GM12878 (cell line): ENCODE measurements at regions not wholly inside any gene's neighbourhood (a gene's known extent, or its start where the extent isn't known, plus 50 kb on each side); places are given as distances from the start of the nearest gene placed in this dataset.

ENCODE experiments used
- ATAC-seq: fragments of 200-7000 bp; cut with Tn5 transposase; 3 replicates; pipeline ENCODE4 v1.9.1; 2020; ENCODE audit warnings: mild to moderate bottlenecking, moderate library complexity
- BruUV-seq: library from RNA; stranded (reverse); fragments of 400-500 nt; replicated peaks from 2 replicates; lab custom pipeline; 2021; lab: Mats Ljungman, UMichigan
- CTCF ChIA-PET: fragments of 300-600 bp; sonication (Branson Sonifier 250); formaldehyde crosslinking; extraction: SDS; loops from one replicate; lab custom pipeline; 2021; ENCODE audit warnings: inconsistent platforms; lab: Yijun Ruan, JAX
- POLR2A ChIA-PET: fragments of 350-600 bp; formaldehyde crosslinking; extraction: SDS; loops from one replicate; lab custom pipeline; 2021; ENCODE audit warnings: inconsistent platforms; lab: Charles Lee
- RAD21 ChIA-PET: fragments of 300-600 bp; sonication (Branson Sonifier 250); formaldehyde crosslinking; loops from one replicate; lab custom pipeline; 2023; ENCODE audit warnings: antibody characterized with exemption; ENCODE audit not compliant: unreplicated experiment; lab: Charles Lee
- SMC1A ChIA-PET: fragments of 300-600 bp; sonication (Branson Sonifier 250); formaldehyde crosslinking; loops from one replicate; lab custom pipeline; 2023; ENCODE audit not compliant: unreplicated experiment, uncharacterized antibody; lab: Charles Lee
- DNase-seq: peaks from one replicate; pipeline ENCODE4 v3.0.0-alpha.2; 2011; ENCODE audit warnings: low read depth, low spot score
- FAIRE-seq: peaks from 3 replicates; lab custom pipeline; 2011; peaks lifted over from hg19 to GRCh38; lab: Jason Lieb, UNC
- H2AFZ ChIP-seq: 2 replicates; pipeline ENCODE4 v1.6.0; 2011; ENCODE audit warnings: low read depth, low read length, control low read depth; ENCODE audit not compliant: control insufficient read depth
- H3K27ac ChIP-seq: 2 replicates; pipeline ENCODE4 v1.5.1; 2011; ENCODE audit warnings: control low read depth; ENCODE audit not compliant: control insufficient read depth, insufficient read depth
- H3K27me3 ChIP-seq, 2 experiments: replicated peaks in 1 of 2; 2 replicates each; pipeline versions ENCODE4 v1.6.0 to v1.6.1; 2011; ENCODE audit warnings: low read length in 1 of 2; ENCODE audit not compliant: control insufficient read depth in 2 of 2, insufficient read depth in 2 of 2
- H3K36me3 ChIP-seq, 2 experiments: 2 replicates each; pipeline ENCODE4 v1.5.1; 2011; ENCODE audit warnings: low read length in 1 of 2; ENCODE audit not compliant: control insufficient read depth in 2 of 2, insufficient read depth in 2 of 2
- H3K4me1 ChIP-seq: 2 replicates; pipeline ENCODE4 v1.6.1; 2011; ENCODE audit warnings: mild to moderate bottlenecking, low read length, moderate library complexity, mixed read lengths; ENCODE audit not compliant: control insufficient read depth, insufficient read depth
- H3K4me2 ChIP-seq: 2 replicates; pipeline ENCODE4 v1.6.0; 2011; ENCODE audit warnings: control low read depth; ENCODE audit not compliant: control insufficient read depth, insufficient read depth
- H3K4me3 ChIP-seq: fragments of 200-600 bp; sonication (generic); 2 replicates; pipeline ENCODE4 v1.5.1; 2016
- H3K79me2 ChIP-seq: 2 replicates; pipeline ENCODE4 v1.6.0; 2011; ENCODE audit warnings: low read length; ENCODE audit not compliant: control insufficient read depth, insufficient read depth
- H3K9ac ChIP-seq: 2 replicates; pipeline ENCODE4 v1.8.0; 2011; ENCODE audit warnings: low read length, control low read depth, mixed read lengths; ENCODE audit not compliant: control insufficient read depth, insufficient read depth
- H3K9me3 ChIP-seq: replicated peaks from 3 replicates; pipeline ENCODE4 v1.5.1; 2011; ENCODE audit warnings: mild to moderate bottlenecking, low read length; ENCODE audit not compliant: control insufficient read depth, insufficient read depth
- H4K20me1 ChIP-seq: 2 replicates; pipeline ENCODE4 v1.6.0; 2011; ENCODE audit not compliant: control insufficient read depth, insufficient read depth
- BACH1 ChIP-seq: fragments of 450-650 bp; IDR thresholded peaks from 2 replicates; pipeline ENCODE4 v1.6.1; 2017; ENCODE audit warnings: mild to moderate bottlenecking, borderline replicate concordance
- BHLHE40 ChIP-seq, 2 experiments: fragments of 450-650 bp in 1 of 2; IDR thresholded peaks; 2 replicates each; pipeline ENCODE4 v1.6.1; 2011 to 2017; ENCODE audit warnings: low read depth in 2 of 2, borderline replicate concordance in 1 of 2, improper control_type of control experiment in 1 of 2, low read length in 1 of 2, mild to moderate bottlenecking in 1 of 2
- BMI1 ChIP-seq: fragments of 450-650 bp; IDR thresholded peaks from 2 replicates; pipeline ENCODE4 v1.6.1; 2016; ENCODE audit warnings: mild to moderate bottlenecking, moderate library complexity, borderline replicate concordance
- EED ChIP-seq: sonication (generic); IDR thresholded peaks from 2 replicates; pipeline ENCODE4 v1.6.1; 2016; ENCODE audit warnings: antibody characterized with exemption, low read depth
- EP300 ChIP-seq, 2 experiments: fragments of 150-350 bp in 1 of 2; IDR thresholded peaks; 2 replicates each; pipeline ENCODE4 v1.6.1; 2011 to 2012; ENCODE audit warnings: low read depth in 2 of 2, low read length in 2 of 2, borderline replicate concordance in 1 of 2, improper control_type of control experiment in 1 of 2, inconsistent platforms in 1 of 2; ENCODE audit not compliant: control insufficient read depth in 1 of 2
- NKRF ChIP-seq: fragments of 450-650 bp; conservative IDR thresholded peaks from 2 replicates; pipeline ENCODE4 v1.6.1; 2017; ENCODE audit warnings: mild to moderate bottlenecking, moderate library complexity
- RAD21 ChIP-seq: IDR thresholded peaks from 2 replicates; pipeline ENCODE4 v1.6.1; 2011; ENCODE audit warnings: mild to moderate bottlenecking, low read depth, low read length, moderate library complexity; ENCODE audit not compliant: insufficient read depth
- RBBP5 ChIP-seq: fragments of 200-600 bp; sonication (generic); conservative IDR thresholded peaks from 2 replicates; pipeline ENCODE4 v1.6.1; 2016
- TCF7 ChIP-seq: IDR thresholded peaks from 2 replicates; pipeline ENCODE4 v1.6.1; 2014; ENCODE audit warnings: antibody characterized with exemption, borderline replicate concordance
- USF1 ChIP-seq: IDR thresholded peaks from 2 replicates; pipeline ENCODE4 v1.6.1; 2011; ENCODE audit warnings: borderline replicate concordance, low read depth, mild to moderate bottlenecking, moderate library complexity, mixed read lengths, low read length; ENCODE audit not compliant: insufficient read depth; ENCODE audit errors: extremely low read length
- in situ Hi-C: fragments of 300-500 bp; cut with MboI; formaldehyde crosslinking; loops from 9 replicates; pipeline ENCODE4 v1.14.3; 2018; ENCODE audit warnings: mixed read lengths
- intact Hi-C: fragments of 100-400 bp; cut with micrococcal nuclease; formaldehyde crosslinking; loops from one replicate; pipeline ENCODE4 v1.14.2; 2022; ENCODE audit not compliant: unreplicated experiment

GRCh38 chr2:65625982-65626381, 193.6 kb upstream of the SPRED2 start:
- no peaks in the 10 kb centered on the region for H4K20me1 ChIP-seq
- no peak overlapping the region for H3K27ac ChIP-seq
- DNase-seq (no peak), FAIRE-seq (no peak), ATAC-seq (no peak)
- POLR2A ChIA-PET: no interaction called here
- H3K4me3 ChIP-seq: no peak overlapping the region
- BruUV-seq: no TSS peak
- CTCF ChIA-PET: interaction anchor here (1.3 kb wide), 1 partner anchor 14 kb away, joined by 4 read pairs; no protein-coding TSS in a partner anchor
- peaks cover 4% of the 10 kb centered on the region; the same call in 1 of the 2 replicates for H3K4me1 ChIP-seq
- H3K36me3 ChIP-seq: no peaks in the 10 kb centered on the region
- in situ Hi-C loops: no loop called here
- SMC1A ChIA-PET: interaction anchor here (0.8 kb wide), 1 partner anchor 11 kb away, joined by 3 read pairs; no protein-coding TSS in a partner anchor
- H3K9me3 ChIP-seq: no peaks in the 10 kb centered on the region; the same call in 2 of the 3 replicates
- no peaks in the 10 kb centered on the region; a peak in 1 of 4 replicates for H3K27me3 ChIP-seq
- TF ChIP-seq BACH1 (no peak), EP300 (IDR thresholded peaks at IDR 0.05; ENCODE audit: borderline replicate concordance in 1 of 2, control insufficient read depth in 1 of 2, low read depth in 2 of 2, low read length in 2 of 2) (no peak), EED (no peak), BMI1 (no peak), BHLHE40 (IDR thresholded peaks at IDR 0.05; ENCODE audit: borderline replicate concordance in 1 of 2, low read depth in 2 of 2, low read length in 1 of 2) (no peak), RBBP5 (no peak), NKRF (no peak), USF1 (no peak), RAD21 (no peak), TCF7 (no peak)
- RAD21 ChIA-PET: interaction anchor here (1.5 kb wide), 1 partner anchor 15 kb away, joined by 3 read pairs; no protein-coding TSS in a partner anchor
- H3K4me2 ChIP-seq: no peak overlapping the region
- H2AFZ ChIP-seq: no peak overlapping the region
- intact Hi-C loops: no loop called here
- no peaks in the 10 kb centered on the region for H3K79me2 ChIP-seq
- H3K9ac ChIP-seq: no peak overlapping the region
